ENCODE measurements at regions not wholly inside any gene's neighbourhood (a gene's known extent, or its start where the extent isn't known, plus 50 kb on each side); places are given as distances from the start of the nearest gene placed in this dataset.

DNA sequence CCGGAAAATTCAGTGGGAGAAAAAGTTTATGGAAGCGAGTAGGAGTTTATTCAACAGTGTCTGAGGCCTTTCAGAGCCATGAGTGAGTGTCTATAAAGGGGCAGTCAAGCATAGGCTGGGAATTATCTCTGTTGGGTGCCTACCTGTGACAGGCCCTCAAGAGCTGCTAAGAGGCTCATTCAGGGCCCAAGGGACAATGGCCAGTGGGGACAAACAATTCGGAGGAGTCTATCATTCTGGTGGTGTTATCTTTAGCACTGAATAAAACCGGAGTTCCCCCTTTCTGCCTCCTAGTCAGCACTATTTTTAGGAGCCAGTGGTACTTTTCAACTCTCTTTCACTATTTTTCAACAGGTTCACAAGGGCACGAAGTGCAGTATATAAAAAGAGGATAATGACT lies 89.5 kb upstream of the HTATIP2 start:
- TF ChIP-seq EP300 (IDR thresholded peaks at IDR 0.05) (no peak), POLR2AphosphoS5 (IDR thresholded peaks at IDR 0.05) (no peak), POLR2A (IDR thresholded peaks at IDR 0.05) (no peak)
- TF ChIP-seq, protein P1, sequence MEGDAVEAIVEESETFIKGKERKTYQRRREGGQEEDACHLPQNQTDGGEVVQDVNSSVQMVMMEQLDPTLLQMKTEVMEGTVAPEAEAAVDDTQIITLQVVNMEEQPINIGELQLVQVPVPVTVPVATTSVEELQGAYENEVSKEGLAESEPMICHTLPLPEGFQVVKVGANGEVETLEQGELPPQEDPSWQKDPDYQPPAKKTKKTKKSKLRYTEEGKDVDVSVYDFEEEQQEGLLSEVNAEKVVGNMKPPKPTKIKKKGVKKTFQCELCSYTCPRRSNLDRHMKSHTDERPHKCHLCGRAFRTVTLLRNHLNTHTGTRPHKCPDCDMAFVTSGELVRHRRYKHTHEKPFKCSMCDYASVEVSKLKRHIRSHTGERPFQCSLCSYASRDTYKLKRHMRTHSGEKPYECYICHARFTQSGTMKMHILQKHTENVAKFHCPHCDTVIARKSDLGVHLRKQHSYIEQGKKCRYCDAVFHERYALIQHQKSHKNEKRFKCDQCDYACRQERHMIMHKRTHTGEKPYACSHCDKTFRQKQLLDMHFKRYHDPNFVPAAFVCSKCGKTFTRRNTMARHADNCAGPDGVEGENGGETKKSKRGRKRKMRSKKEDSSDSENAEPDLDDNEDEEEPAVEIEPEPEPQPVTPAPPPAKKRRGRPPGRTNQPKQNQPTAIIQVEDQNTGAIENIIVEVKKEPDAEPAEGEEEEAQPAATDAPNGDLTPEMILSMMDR (IDR thresholded peaks at IDR 0.05), result no peak
